HEK293T (cell line): ENCODE measurements at regions not wholly inside any gene's neighbourhood (a gene's known extent, or its start where the extent isn't known, plus 50 kb on each side); places are given as distances from the start of the nearest gene placed in this dataset.
"Not testable (repeated sequence)": the region's sequence is repeated elsewhere in the genome, so short reads cannot be mapped to it uniquely, and the experiment has no call there.

Experiments used
- CTCF ChIA-PET: fragments of 350-600 bp; formaldehyde crosslinking; extraction: SDS; loops from one replicate; lab custom pipeline; 2021; ENCODE audit warnings: antibody characterized with exemption, inconsistent platforms; lab: Yijun Ruan, JAX
- POLR2A ChIA-PET: fragments of 350-600 bp; formaldehyde crosslinking; extraction: SDS; loops from one replicate; lab custom pipeline; 2020; ENCODE audit warnings: antibody characterized with exemption, inconsistent platforms; lab: Yijun Ruan, JAX
- DNase-seq: peaks from one replicate; pipeline ENCODE4 v3.0.0; 2012; ENCODE audit warnings: mixed read lengths; ENCODE audit errors: extremely low spot score
- ARNT ChIP-seq: fragments of 450-650 bp; IDR thresholded peaks from 2 replicates; pipeline ENCODE4 v1.6.1; 2017; ENCODE audit warnings: mild to moderate bottlenecking
- BHLHE40 ChIP-seq: fragments of 450-650 bp; IDR thresholded peaks from 2 replicates; pipeline ENCODE4 v1.6.1; 2016; ENCODE audit warnings: mild to moderate bottlenecking, moderate library complexity, borderline replicate concordance
- CTBP1 ChIP-seq: fragments of 450-650 bp; IDR thresholded peaks from 2 replicates; pipeline ENCODE4 v1.6.1; 2016; ENCODE audit warnings: borderline replicate concordance
- ELF4 ChIP-seq: fragments of 450-650 bp; IDR thresholded peaks from 2 replicates; pipeline ENCODE4 v1.6.1; 2017; ENCODE audit warnings: antibody characterized with exemption
- FOXA1 ChIP-seq: fragments of 450-650 bp; IDR thresholded peaks from 2 replicates; pipeline ENCODE4 v1.6.1; 2016; ENCODE audit warnings: mild to moderate bottlenecking
- FOXK2 ChIP-seq: fragments of 450-650 bp; IDR thresholded peaks from 2 replicates; pipeline ENCODE4 v1.6.1; 2016; ENCODE audit warnings: mild to moderate bottlenecking
- FOXM1 ChIP-seq: fragments of 450-650 bp; IDR thresholded peaks from 2 replicates; pipeline ENCODE4 v1.6.1; 2017; ENCODE audit warnings: mild to moderate bottlenecking, borderline replicate concordance
- HDGF ChIP-seq: fragments of 450-650 bp; IDR thresholded peaks from 2 replicates; pipeline ENCODE4 v1.6.1; 2017; ENCODE audit warnings: antibody characterized with exemption, borderline replicate concordance
- L3MBTL2 ChIP-seq: fragments of 450-650 bp; conservative IDR thresholded peaks from 2 replicates; pipeline ENCODE4 v1.6.1; 2016; ENCODE audit warnings: mild to moderate bottlenecking
- LEF1 ChIP-seq: fragments of 450-650 bp; IDR thresholded peaks from 2 replicates; pipeline ENCODE4 v1.6.1; 2017; ENCODE audit warnings: mild to moderate bottlenecking, borderline replicate concordance
- NFRKB ChIP-seq: fragments of 450-650 bp; IDR thresholded peaks from 2 replicates; pipeline ENCODE4 v1.6.1; 2016; ENCODE audit warnings: mild to moderate bottlenecking, moderate library complexity
- SP1 ChIP-seq: fragments of 450-650 bp; IDR thresholded peaks from 2 replicates; pipeline ENCODE4 v1.6.1; 2017
- SUZ12 ChIP-seq: fragments of 450-650 bp; IDR thresholded peaks from 2 replicates; pipeline ENCODE4 v1.6.1; 2016; ENCODE audit warnings: mild to moderate bottlenecking
- TARDBP ChIP-seq: fragments of 450-650 bp; IDR thresholded peaks from 2 replicates; pipeline ENCODE4 v1.6.1; 2016
- ZNF384 ChIP-seq: fragments of 450-650 bp; IDR thresholded peaks from 2 replicates; pipeline ENCODE4 v1.6.1; 2016
- TF ChIP-seq, protein P1 (sequence below): fragments of 450-650 bp; IDR thresholded peaks from 2 replicates; pipeline ENCODE4 v1.6.1; 2016

DNA sequence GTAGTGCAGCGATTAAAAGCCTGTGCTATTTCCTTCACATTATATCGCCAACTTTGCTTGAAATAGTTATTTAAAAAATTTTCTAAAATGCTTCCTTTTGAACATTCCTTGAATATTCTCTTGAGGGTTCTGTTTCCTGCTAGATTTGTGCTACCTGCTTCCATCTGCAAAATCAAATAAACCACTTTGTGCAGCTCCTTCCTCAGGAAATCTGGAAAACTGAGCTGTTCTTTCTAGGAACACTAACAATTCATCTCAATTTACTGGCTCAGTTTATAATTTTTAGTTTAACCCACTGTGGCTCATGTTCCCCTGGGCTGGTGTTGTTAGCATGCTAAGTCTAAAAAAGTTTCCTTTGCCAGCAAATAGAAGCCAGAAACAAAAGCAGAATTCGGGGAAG is 88.1 kb upstream of the LCORL start:
- TF ChIP-seq TARDBP (no peak), CTBP1 (no peak), LEF1 (no peak), SUZ12 (no peak), FOXM1 (no peak), SP1 (no peak), FOXA1 (no peak), BHLHE40 (no peak), FOXK2 (no peak), L3MBTL2 (no peak)
- TF ChIP-seq, protein P1, sequence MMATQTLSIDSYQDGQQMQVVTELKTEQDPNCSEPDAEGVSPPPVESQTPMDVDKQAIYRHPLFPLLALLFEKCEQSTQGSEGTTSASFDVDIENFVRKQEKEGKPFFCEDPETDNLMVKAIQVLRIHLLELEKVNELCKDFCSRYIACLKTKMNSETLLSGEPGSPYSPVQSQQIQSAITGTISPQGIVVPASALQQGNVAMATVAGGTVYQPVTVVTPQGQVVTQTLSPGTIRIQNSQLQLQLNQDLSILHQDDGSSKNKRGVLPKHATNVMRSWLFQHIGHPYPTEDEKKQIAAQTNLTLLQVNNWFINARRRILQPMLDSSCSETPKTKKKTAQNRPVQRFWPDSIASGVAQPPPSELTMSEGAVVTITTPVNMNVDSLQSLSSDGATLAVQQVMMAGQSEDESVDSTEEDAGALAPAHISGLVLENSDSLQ: no peak

DNA sequence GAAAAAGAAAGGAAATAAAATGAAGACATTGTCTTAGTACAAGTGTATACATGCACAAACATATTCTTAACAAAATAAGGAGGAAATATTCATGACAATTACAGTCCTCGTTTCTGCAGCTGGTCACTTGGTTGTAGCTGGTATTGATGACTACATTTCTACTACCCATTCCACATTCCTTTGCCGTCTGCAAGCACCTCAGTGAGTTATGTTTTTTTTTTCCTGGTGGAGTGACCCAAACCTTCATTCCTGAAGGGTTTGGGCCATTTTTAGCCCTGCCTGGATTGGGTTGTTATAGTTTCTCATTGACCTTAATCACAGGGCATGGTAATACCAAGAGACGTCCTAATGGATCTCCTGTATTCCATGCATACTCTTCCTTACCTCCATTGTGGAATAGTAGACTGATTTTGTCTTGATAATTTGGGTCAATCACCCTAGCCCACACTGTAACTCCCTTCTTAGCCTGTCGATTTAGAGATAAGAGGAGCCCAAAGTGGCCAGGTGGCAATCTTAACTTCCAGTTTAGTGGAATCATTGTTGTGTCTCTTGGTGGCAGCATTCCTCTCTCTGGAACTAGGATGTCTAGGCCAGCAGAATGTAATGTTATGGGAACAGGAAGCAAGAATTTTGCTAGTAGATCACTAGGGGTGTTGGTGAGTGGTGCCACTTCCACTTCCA is 86.4 kb upstream of the LCORL start:
- CTCF ChIA-PET, DNase-seq, POLR2A ChIA-PET: not testable (repeated sequence)

More for the DNA sequence above, 88.1 kb upstream of the LCORL start:
- no peak for DNase-seq
- CTCF ChIA-PET: no interaction called here
- POLR2A ChIA-PET: no interaction called here

DNA sequence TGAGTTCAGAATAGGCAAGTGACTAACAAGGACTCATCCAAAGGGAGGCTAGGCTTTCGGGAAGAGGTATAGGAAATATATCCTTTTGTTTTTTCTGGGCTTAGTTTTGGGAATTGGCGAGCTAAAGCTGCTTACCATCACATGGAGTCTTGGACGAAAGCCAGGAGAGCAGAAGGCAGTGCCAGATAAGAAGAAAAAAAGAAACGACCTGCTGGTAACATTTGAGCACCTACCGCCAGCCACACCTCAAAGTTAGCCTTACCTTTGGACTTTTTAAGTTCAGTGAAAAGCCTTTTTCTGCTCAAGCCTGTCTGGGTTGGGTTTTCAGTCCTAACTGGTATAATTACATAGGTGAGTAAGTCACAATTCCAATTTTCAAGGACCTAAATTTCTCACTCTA is 85.1 kb upstream of the LCORL start:
- ChIA-PET POLR2A (no interaction called here), CTCF (no interaction called here)
- no peak for DNase-seq
- TF ChIP-seq SP1: no peak
- no peak for TF ChIP-seq NFRKB
- no peak for TF ChIP-seq ARNT
- no peak for TF ChIP-seq SUZ12

DNA sequence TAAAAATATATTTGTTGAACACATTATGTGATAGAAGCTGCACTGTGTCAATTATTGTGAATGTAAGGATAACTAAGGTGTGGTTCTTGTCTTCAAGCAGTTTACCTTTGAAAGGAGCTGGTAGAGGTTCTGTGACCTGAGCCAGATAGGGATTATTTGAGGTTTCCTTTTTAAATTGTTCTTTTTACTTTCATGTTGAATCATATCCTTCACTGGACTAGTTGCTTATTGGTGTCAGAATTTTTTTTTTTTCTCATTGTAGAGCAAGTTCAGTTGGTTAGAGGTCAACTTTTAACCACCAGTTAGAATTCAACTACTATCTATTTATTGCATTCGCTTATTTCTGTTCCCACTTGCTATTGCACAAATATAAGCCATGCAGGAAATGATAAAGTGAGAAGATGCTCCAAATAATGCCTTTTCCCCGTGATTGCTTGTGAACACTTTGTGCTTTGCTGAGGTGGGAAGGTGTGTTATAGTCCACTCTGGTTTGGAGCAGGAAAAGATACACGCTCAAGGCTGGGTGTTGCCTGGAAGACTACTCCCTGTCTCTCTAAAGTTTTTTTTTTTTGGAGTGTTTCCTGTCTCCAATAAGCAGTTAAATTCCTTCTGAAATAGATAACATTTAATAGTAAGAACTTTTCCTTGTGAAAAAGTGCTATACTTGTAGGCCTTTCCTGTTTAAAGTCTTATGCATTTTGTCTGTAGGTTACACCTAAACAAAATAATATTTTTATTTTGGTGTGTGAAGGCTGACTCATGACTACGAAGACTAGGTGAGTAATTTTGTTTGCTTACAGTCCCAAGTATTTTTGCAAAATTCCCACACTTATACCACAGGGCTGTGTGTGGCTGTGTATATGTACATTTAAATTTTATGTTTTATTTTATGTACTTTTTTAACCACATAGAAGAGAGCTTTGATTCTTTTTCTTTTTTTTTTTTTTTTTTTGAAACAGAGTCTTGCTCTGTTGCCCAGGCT is 83.8 kb upstream of the LCORL start:
- CTCF ChIA-PET: no interaction called here
- no peak for TF ChIP-seq ELF4
- TF ChIP-seq SP1: no peak
- TF ChIP-seq ZNF384: no peak
- TF ChIP-seq FOXK2: no peak
- TF ChIP-seq LEF1: no peak
- TF ChIP-seq L3MBTL2: no peak
- no peak for TF ChIP-seq CTBP1
- no peak for TF ChIP-seq BHLHE40
- no peak for TF ChIP-seq FOXM1
- no peak for TF ChIP-seq ARNT
- no peak for TF ChIP-seq TARDBP
- TF ChIP-seq SUZ12: no peak
- TF ChIP-seq NFRKB: no peak
- no peak for TF ChIP-seq FOXA1
- TF ChIP-seq, protein P1: no peak
- no peak for TF ChIP-seq HDGF
- POLR2A ChIA-PET: no interaction called here
- no peak for DNase-seq

DNA sequence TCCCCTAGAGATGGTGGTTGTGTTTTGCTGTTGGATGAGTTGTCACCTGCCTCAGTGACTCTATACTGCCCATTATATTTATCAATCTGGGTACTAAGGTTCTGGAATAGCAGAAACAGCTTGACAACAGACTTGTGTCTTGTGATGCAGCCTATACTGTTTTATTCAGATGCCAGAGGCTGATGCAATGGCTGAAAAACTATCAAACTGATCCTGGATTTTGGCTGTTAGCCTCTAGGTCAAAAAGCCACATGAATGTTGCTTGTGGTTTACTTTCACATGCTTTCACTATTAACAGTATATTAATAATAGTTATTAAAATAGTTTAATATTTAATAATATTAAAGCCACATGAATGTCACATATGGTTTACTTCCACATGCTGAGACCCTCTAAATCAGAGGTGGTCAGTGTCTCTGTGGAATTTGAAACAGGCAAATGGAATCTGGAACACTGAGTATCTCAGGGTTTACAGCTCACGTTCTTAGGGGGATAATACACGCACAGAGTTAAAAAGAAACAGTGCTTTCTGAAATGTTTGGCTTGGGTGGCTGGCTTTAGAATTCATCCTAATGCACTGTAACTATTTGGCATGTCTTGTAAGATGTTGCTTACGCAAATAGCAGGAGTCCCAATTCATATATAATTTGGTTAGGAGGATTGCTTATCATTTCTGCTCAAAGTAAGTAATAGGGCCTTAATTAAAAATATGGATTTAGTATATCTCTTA is 82.5 kb upstream of the LCORL start:
- DNase-seq: no peak
- ChIA-PET CTCF (no interaction called here), POLR2A (no interaction called here)
- no peak for TF ChIP-seq HDGF
- TF ChIP-seq NFRKB: no peak
- no peak for TF ChIP-seq SUZ12
- no peak for TF ChIP-seq BHLHE40
- TF ChIP-seq FOXM1: no peak
- no peak for TF ChIP-seq LEF1
- TF ChIP-seq CTBP1: no peak
- no peak for TF ChIP-seq SP1
- no peak for TF ChIP-seq TARDBP
- TF ChIP-seq FOXA1: no peak
- TF ChIP-seq L3MBTL2: no peak
- TF ChIP-seq, protein P1: no peak
- no peak for TF ChIP-seq ZNF384
- no peak for TF ChIP-seq ARNT
- no peak for TF ChIP-seq ELF4
- TF ChIP-seq FOXK2: no peak

DNA sequence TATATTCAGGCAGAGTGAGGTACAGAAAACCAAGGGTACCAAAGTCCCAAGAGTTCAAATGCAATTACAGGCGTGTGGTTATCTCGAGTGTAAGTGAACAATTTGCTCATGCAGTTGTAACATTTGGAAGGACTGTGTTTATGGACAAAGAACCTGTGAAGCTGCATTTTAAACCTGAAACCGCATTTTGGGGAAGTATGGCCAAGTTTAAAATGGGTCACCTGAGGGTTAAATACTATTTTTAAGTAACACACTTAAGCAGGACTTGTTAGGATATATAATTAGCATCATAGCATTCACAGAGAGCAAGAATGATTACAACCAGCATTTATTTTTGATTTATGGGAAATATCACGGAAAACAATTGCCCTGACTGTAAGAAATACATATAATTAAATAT is 79.1 kb upstream of the LCORL start:
- CTCF ChIA-PET: no interaction called here
- POLR2A ChIA-PET: no interaction called here
- no peak for DNase-seq
- TF ChIP-seq, protein P1: no peak
- TF ChIP-seq SP1 (no peak), LEF1 (no peak), FOXM1 (no peak)

DNA sequence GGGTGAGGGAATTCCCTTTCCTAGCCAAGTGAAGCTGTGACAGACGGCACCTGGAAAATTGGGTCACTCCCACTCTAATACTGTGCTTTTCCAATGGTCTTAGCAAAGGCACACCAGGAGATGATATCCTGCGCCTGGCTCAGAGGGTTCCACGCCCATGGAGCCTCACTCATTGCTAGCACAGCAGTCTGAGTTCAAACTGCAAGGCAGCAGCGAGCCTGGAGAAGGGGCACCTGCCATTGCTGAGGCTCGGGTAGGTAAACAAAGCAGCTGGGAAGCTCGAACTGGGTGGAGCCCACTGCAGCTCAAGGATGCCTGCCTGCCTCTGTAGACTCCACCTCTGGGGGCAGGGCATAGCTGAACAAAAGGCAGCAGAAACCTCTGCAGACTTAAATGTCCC is 68.9 kb upstream of the LCORL start:
- DNase-seq, CTCF ChIA-PET, POLR2A ChIA-PET: not testable (repeated sequence)
